WTC11 (cell line): ENCODE measurements at regions not wholly inside any gene's neighbourhood (a gene's known extent, or its start where the extent isn't known, plus 50 kb on each side); places are given as distances from the start of the nearest gene placed in this dataset.

ENCODE experiments used
- ELF4 ChIP-seq: sonication (generic); formaldehyde crosslinking; IDR thresholded peaks from 2 replicates; pipeline ENCODE4 v1.8.1; 2022; ENCODE audit warnings: low read depth, mild to moderate bottlenecking, moderate library complexity, missing genetic modification reagents
- MAX ChIP-seq: sonication (generic); formaldehyde crosslinking; IDR thresholded peaks from 2 replicates; pipeline ENCODE4 v1.8.0; 2022; ENCODE audit warnings: mild to moderate bottlenecking, missing genetic modification reagents
- OVOL2 ChIP-seq: fragments of 250-450 bp; sonication (Bioruptor Pico); IDR thresholded peaks from 2 replicates; pipeline ENCODE4 v1.9.0; 2021; ENCODE audit warnings: mild to moderate bottlenecking, borderline replicate concordance
- RELA ChIP-seq: sonication (generic); formaldehyde crosslinking; IDR thresholded peaks from 2 replicates; pipeline ENCODE4 v1.8.1; 2022; ENCODE audit warnings: missing genetic modification reagents, mild to moderate bottlenecking, borderline replicate concordance
- SP1 ChIP-seq: sonication (generic); formaldehyde crosslinking; conservative IDR thresholded peaks from 2 replicates; pipeline ENCODE4 v1.8.1; 2022; ENCODE audit warnings: missing genetic modification reagents
- TP53 ChIP-seq: sonication (generic); formaldehyde crosslinking; IDR thresholded peaks from 2 replicates; pipeline ENCODE4 v1.8.1; 2023; ENCODE audit warnings: mild to moderate bottlenecking, missing genetic modification reagents
- ZNF423 ChIP-seq: fragments of 250-450 bp; sonication (Bioruptor Pico); IDR thresholded peaks from 2 replicates; pipeline ENCODE4 v2.1.2; 2022; ENCODE audit warnings: mild to moderate bottlenecking, moderate library complexity
- TF ChIP-seq, protein P1 (sequence below): fragments of 200-600 bp; IDR thresholded peaks from 2 replicates; pipeline ENCODE4 v1.8.0; 2022; ENCODE audit warnings: antibody characterized with exemption

DNA sequence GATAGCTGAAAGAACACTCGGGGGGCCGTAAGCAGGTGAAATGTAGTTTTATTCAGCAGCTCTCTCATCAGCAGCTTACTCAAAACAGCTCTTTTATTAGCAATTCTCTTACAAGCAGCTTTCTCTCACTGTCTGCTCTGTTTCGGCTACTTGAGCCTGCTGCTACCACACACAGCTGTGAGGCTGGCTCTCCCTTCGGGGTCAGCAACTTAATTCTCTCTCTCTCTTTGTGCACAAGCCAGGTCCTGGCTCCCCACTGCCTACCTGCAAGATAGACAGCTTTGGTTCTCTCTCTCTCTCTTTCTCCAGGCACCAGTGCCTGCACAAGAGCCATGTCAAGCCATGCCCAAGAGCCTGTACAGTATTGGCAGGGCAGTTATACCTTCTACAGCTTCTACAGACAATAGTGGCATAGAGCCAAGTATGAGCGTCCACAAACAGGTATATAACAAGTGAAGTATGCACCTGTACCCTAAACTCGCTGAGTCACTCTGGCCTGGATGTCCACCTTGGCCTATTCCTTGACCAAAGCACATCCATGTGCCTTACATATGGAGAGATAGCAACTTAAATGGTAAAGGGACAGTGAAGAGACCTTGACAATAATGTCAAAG, 110.8 kb downstream of the MTNR1B start:
- TF ChIP-seq, protein P1, sequence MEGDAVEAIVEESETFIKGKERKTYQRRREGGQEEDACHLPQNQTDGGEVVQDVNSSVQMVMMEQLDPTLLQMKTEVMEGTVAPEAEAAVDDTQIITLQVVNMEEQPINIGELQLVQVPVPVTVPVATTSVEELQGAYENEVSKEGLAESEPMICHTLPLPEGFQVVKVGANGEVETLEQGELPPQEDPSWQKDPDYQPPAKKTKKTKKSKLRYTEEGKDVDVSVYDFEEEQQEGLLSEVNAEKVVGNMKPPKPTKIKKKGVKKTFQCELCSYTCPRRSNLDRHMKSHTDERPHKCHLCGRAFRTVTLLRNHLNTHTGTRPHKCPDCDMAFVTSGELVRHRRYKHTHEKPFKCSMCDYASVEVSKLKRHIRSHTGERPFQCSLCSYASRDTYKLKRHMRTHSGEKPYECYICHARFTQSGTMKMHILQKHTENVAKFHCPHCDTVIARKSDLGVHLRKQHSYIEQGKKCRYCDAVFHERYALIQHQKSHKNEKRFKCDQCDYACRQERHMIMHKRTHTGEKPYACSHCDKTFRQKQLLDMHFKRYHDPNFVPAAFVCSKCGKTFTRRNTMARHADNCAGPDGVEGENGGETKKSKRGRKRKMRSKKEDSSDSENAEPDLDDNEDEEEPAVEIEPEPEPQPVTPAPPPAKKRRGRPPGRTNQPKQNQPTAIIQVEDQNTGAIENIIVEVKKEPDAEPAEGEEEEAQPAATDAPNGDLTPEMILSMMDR, result no peak
- TF ChIP-seq ELF4 (CRISPR knock-in tag), result no peak
- no peak for TF ChIP-seq MAX (CRISPR knock-in tag)
- TF ChIP-seq RELA (CRISPR knock-in tag), result no peak
- TF ChIP-seq OVOL2 (CRISPR knock-in tag), result no peak
- no peak for TF ChIP-seq TP53 (CRISPR knock-in tag)
- TF ChIP-seq ZNF423 (CRISPR knock-in tag), result no peak
- TF ChIP-seq SP1 (CRISPR knock-in tag), result no peak
